Medulla oblongata (tissue), 1 donor: ENCODE measurements at regions not wholly inside any gene's neighbourhood (a gene's known extent, or its start where the extent isn't known, plus 50 kb on each side); places are given as distances from the start of the nearest gene placed in this dataset.
"Not testable (repeated sequence)": the region's sequence is repeated elsewhere in the genome, so short reads cannot be mapped to it uniquely, and the experiment has no call there.

ENCODE experiments used
- DNase-seq: peaks from one replicate; pipeline ENCODE4 v3.0.0-alpha.2; 2015; ENCODE audit errors: extremely low spot score

GRCh38 chr21:31531967-31532366, 127.5 kb upstream of the SOD1 start:
- no peak for DNase-seq

DNA sequence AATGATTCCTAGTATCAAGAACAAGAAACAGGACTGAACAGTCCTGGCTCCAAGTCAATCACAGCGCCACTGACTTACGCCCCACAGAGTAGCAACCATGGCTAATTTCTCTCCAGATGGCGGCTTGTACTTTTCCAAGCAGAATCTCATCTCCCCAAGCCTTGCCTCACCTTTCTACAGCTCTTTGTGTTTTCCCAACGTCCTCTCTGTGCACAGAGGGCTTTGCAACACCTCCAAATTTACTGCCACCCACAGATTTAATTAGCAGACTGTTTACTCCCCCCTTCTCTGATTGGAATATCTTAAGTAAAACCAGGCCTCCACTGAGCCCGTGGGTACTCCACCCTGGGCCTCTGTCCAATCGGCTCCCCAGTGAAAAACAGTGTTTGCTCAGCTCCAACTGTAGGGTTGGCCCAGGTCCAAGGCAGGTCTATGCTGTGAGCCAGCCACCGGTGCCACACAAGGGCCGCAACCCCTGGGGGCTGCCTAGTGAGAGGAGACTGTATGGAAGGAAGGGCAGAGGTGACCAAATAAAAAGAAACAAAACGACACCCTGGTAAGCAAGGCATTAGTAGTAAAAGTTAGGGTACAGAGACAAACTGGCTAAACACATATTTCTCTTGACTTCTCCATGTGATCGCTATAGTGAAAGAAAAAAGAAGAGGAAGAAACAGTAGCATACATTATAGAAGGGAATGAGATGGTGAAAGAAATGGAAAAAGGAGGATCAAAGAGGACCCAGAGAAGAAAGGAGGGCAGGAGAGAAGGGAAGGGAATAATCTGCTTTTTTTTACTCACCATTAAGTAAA, 128.4 kb upstream of the SOD1 start:
- no peak for DNase-seq

DNA sequence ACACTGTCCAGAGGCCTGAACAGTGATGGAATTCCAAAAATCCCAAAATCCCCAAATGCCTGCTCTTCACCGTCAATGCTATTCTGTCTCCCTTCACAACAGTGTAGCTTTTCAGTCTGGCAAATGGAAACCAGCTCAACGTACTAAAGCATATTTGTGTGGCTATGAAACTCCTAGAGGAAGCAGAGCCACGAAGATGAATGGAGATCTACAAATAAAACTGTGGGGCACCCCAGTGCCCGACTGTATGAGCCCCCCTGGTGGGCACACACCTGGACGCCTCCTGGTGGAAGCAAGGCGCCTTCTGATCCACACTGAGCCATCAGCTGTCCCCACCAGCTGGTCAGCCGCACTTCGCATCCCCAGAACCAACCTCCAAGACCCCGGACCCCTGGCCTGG, 129.1 kb upstream of the SOD1 start:
- DNase-seq, result no peak

DNA sequence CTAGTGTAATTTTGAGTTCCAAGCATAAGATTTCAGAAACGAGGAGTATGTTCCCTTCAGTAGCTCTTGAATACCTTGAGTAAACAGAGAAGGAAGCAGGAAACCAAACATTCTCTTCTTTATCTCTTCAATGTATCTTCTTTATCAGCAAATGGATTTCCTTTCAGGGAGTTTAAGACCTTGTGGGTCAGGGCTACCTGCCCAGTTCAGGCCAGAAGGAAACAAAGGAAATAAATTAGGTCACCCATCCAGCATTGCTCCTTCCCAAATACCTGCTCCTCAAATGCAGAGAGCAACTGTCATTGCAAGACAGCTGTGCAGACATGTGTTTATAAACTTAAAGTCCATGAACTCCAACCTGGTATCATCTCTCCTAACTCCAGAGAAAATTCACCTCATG, 130.1 kb upstream of the SOD1 start:
- DNase-seq, result no peak

GRCh38 chr21:31526040-31526439, 133.5 kb upstream of the SOD1 start:
- DNase-seq, result no peak

DNA sequence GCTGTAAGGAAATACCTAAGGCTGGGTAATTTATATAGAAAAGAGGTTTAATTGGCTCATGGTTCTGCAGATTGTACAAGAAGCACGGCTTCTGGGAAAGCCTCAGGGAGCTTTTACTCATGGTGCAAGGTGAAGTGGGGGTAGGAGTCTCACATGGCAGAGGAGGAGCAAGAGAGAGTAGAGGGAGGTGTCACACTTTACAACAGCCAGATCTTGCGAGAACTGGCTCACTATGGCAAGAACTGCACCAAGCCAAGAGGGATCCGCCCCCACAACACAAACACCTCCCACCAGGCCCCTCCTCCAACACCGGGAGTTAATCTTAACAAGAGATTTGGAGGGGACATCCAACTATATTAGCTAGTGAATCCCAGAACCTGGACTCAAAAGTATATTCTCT, 135.4 kb upstream of the SOD1 start:
- DNase-seq, result no peak

DNA sequence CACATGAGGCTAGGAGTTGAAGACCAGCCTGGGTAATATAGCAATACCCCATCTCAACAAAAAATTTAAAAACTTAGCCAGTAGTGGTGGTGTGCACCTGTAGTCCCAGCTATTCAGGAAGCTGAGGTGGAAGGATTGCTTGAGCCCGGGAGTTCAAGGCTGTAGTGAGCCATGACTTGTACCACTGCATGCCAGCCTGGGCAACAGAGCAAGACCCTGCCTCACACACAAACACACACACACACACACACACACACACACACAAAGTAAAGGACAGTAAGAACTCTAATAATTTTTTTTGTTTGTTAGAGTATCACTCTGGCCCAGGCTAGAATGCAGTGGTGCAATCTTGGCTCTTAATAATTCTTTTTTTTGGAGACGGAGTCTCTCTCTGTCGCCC, 138.0 kb upstream of the SOD1 start:
- DNase-seq, result no peak

DNA sequence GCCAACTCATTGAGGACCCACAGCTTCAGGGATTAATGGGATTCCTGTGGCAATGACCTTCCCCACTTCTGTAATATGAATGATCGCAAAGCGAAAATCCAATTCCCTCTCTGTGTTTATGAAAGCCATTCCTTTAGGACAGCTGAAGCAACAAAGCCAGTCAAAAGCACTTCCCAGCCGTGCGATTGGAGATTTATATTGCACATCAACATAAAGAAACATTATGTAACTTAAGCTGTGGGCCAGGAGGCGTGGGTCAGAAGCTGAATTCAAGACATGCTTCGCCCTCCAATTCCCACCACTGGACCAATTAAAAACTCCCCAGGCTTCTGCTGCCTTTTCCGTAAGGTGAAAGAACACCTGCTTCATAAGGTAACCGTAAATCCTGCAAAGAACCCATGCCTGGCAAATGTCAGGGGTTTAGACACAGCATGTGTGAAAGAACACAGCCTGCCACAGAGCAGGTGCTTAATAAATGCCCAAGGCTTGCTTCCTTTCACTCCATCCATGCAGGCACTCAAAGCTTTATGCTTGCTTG, 138.9 kb upstream of the SOD1 start:
- no peak for DNase-seq

GRCh38 chr21:31518580-31518979, 140.9 kb upstream of the SOD1 start:
- no peak for DNase-seq

DNA sequence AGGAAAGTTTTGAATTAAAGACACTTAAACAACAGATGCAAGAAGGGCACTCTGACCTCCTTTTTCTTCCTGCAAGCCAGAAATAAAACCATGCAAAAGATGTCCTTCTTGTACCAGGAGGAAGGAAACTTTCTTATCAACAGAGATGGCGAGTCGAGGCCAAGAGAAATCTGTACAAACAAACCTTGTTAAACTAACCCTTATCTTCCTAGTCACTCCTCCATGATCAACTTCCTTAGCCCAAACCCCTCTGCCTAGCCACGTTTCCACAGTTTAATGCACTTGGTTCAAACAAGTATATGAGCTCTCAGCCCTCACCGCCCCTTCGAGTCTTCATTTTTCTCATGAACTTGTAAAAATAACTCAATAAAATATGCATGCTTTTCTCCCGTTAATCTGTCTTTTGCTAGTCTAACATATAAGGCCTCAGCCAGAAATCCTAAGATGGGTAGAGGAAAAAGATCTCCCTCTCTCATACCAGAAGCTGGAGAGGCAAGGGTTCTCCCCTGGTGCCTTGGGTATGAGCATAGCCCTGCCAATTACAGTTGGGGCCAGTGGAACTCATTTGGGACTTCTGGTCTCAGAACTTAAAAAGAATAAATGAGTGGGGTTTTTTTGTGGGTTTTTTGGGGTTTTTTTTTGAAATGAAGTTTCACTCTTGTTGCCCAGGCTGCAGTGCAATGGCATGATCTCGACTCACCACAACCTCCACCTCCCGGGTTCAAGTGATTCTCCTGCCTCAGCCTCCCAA, 141.7 kb upstream of the SOD1 start:
- DNase-seq, result no peak

- DNase-seq, result no peak
Observed at GRCh38 chr21:31515253-31515652, 144.2 kb upstream of the SOD1 start.

GRCh38 chr21:31514598-31514997, 144.9 kb upstream of the SOD1 start:
- DNase-seq, result peak; percentile 95

GRCh38 chr21:31513541-31513940, 146.0 kb upstream of the SOD1 start:
- not testable (repeated sequence) for DNase-seq

DNA sequence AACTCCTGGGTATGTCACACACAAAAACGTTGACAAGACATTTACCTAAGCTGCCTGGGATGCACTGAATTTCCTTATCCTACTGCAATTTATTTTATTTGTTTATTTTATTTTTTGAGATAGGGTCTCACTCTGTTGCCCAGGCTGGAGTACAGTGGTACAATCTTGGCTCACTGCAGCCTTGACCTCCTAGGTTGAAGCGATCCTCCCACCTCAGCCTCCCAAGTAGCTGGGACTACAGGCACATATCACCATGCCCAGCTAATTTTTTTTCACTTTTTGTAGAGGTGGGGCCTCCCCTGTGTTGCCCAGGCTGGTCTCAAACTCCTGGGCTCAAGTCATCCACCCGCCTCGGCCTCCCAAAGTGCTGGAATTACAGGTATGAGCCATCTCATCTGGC, 147.5 kb upstream of the SOD1 start:
- DNase-seq, result not testable (repeated sequence)

DNA sequence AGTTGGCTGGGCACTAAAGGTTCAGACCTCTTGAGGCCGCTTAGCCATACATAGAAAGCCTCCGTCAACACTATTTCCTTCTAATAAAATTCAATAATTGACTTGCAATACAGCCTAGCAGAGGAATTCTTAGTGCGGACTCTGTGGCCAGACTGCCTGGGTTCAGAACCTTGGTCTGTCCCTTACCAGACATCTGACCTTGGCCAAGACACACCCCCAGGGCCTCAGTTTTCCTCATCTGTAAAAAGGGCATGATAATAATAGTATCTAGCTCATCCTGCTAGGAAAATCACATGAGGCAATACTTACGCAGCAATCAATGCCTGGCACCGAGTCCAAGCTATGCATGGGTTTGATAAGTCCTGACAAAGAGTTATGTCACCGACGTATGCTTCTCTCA, 148.2 kb upstream of the SOD1 start:
- no peak for DNase-seq

DNA sequence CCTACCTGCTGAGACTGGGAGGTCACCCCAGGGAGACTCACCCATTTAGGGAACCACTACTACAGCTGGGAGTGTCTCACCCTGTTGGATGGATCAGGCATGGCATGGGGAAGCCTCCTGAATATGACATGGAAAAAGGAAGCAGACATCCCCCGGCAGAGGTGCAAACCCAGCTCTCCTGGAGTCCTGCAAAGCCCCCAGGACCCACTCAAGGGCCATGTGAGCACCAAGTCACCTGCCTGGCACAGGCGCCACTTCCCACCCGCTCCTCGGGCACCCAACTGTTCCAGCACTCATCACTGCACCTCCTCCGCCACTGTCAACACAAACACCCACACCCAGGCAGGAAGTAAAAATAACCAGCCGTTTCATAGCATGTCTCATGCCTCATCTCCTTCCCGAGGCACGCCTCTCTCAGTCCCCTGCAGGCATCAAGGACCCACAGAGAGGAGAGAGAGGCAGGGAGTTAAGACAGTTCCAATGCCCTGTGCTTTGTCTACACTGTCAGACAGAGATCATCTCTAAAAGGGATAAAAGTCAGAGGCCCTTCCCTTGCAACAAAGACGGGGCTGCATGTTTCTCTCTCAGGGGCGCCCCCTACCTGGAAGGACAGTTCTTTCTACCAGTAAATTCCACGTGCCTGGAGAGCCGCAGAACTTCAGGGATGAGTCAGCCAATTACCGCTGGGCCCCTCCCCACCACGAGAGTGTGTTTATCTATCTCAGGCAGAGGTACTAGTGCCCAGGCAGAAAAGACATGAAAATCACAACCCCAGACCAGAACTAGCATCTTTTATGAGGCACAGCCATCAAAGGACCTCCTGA, 150.1 kb upstream of the SOD1 start:
- no peak for DNase-seq

- DNase-seq, result no peak
Observed at GRCh38 chr21:31505975-31506374, 153.5 kb upstream of the SOD1 start.

DNA sequence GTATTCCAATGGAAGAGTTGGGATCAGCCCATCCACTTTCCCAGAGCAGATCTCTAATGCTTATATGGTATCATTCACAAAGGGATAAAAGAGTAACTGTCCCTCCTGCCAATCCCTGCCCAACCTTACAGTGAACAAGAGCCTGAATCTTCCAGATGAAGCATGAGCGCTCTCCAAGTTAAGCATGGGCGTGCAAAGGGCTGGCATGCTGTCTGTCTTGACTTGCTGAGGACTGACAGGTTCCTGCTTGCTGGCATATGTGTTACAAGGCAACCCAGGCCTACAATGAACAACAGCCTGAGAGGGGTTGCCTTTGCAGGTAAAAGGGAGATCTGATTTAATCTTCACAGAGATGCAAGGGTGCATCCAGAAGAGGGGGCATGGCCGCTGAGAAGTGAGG, 155.6 kb upstream of the SOD1 start:
- DNase-seq, result no peak

- no peak for DNase-seq
Observed at GRCh38 chr21:31503467-31503866, 156.0 kb upstream of the SOD1 start.

DNA sequence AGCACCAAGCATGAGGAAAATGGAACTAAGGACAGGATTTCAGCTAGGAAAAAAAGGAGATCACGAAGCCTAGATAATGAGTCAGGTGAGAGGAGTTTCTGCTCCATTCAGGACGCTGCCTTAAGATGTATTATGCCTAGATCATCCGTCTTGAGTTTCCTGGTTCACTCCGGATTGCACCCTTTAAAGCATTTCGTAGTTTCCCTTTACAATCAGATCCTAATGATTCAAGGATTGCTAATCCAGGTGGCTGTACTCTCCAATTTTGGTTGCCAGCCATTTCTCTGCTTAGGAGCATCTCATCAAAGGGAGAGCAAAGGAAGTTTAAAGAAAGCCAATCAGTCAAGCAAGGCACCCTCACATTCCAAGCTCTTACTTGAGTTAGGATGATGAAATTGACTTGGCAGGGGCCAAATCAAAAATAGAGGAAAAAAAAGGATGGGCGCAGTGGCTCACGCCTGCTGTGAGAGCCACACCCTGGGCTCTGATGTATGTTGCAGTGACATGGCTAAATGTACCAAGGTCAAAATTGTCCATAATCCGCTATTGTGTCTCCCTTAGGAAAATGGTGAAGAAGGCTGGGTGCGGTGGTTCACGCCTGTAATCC, 156.9 kb upstream of the SOD1 start:
- no peak for DNase-seq

DNA sequence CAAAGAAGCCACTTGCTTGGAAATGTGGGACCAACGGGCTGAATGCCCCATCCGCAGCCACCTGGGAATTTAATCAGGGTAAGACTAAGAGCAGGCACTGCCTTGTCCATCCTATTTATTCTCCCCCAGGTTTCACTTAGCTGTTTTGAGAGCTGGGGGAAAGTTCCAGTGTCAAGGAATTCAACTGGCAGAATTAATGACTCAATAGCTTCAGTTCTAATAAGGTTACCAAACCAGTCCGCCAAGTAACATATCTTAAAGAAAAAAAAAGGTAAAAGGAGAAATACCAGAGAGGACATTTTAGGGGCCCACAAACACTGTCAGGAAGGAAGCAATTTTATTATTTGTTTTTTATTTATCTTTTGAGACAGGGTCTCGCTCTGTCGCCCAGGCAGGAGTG, 157.6 kb upstream of the SOD1 start:
- DNase-seq, result no peak

GRCh38 chr21:31500982-31501381, 156.9 kb upstream of the TIAM1 start:
- no peak for DNase-seq
